H1 (cell line): ENCODE measurements at regions not wholly inside any gene's neighbourhood (a gene's known extent, or its start where the extent isn't known, plus 50 kb on each side); places are given as distances from the start of the nearest gene placed in this dataset.

Experiments
- CTCF ChIA-PET: fragments of 300-600 bp; sonication (Branson Sonifier 250); formaldehyde crosslinking; loops from one replicate; lab custom pipeline; 2021; ENCODE audit not compliant: partially characterized antibody; lab: Charles Lee
- POLR2A ChIA-PET: fragments of 300-600 bp; sonication (Branson Sonifier 250); formaldehyde crosslinking; loops from one replicate; lab custom pipeline; 2021; ENCODE audit warnings: inconsistent platforms; ENCODE audit not compliant: partially characterized antibody; lab: Charles Lee
- DNase-seq, 2 experiments: peaks; one replicate each; pipeline versions ENCODE4 v3.0.0 to v3.0.0-alpha.2; 2010 to 2022; ENCODE audit warnings: low spot score in 2 of 2, low read depth in 1 of 2, mixed read lengths in 1 of 2
- FAIRE-seq: peaks from 2 replicates; lab custom pipeline; 2011; peaks lifted over from hg19 to GRCh38; lab: Jason Lieb, UNC
- H2AFZ ChIP-seq: 2 replicates; pipeline ENCODE4 v1.8.1; 2012; ENCODE audit warnings: low read length, inconsistent platforms
- H2AK5ac ChIP-seq: 2 replicates; pipeline ENCODE4 v1.6.1; 2013; ENCODE audit warnings: low read depth, low read length
- H2BK120ac ChIP-seq: replicated peaks from 2 replicates; pipeline ENCODE3; 2013; ENCODE audit warnings: low read depth, low read length, inconsistent platforms
- H2BK12ac ChIP-seq: 2 replicates; pipeline ENCODE4 v1.6.1; 2013; ENCODE audit warnings: low read depth, low read length
- H2BK15ac ChIP-seq: 2 replicates; pipeline ENCODE4 v1.6.1; 2013; ENCODE audit warnings: low read length
- H2BK20ac ChIP-seq: 2 replicates; pipeline ENCODE4 v1.6.1; 2013; ENCODE audit warnings: low read length
- H2BK5ac ChIP-seq: 2 replicates; pipeline ENCODE4 v1.6.1; 2013; ENCODE audit warnings: low read depth, low read length
- H3K14ac ChIP-seq: 2 replicates; pipeline ENCODE4 v1.6.1; 2013; ENCODE audit warnings: inconsistent platforms; ENCODE audit not compliant: insufficient read length
- H3K18ac ChIP-seq: 2 replicates; pipeline ENCODE4 v1.6.1; 2013; ENCODE audit warnings: low read length; ENCODE audit errors: extremely low read depth
- H3K23ac ChIP-seq: 2 replicates; pipeline ENCODE4 v1.6.1; 2013; ENCODE audit warnings: inconsistent platforms; ENCODE audit not compliant: insufficient read length
- H3K23me2 ChIP-seq: 2 replicates; pipeline ENCODE4 v1.6.1; 2013; ENCODE audit warnings: low read depth, low read length
- H3K27ac ChIP-seq: 2 replicates; pipeline ENCODE4 v1.6.1; 2011; ENCODE audit warnings: low read depth, low read length, inconsistent platforms
- H3K27me3 ChIP-seq, 4 experiments: replicated peaks in 1 of 4; 1 replicate in 1 of 4; 2 replicates in 3 of 4; pipeline versions ENCODE4 v1.6.1 to v1.8.1; 2011 to 2013; ENCODE audit warnings: low read length in 3 of 4, mild to moderate bottlenecking in 3 of 4, inconsistent platforms in 2 of 4, mixed read lengths in 2 of 4, moderate library complexity in 1 of 4; ENCODE audit not compliant: control insufficient read depth in 3 of 4, insufficient read depth in 3 of 4; ENCODE audit errors: extremely low read depth in 1 of 4
- H3K36me3 ChIP-seq, 4 experiments: 2 replicates each; pipeline versions ENCODE4 v1.6.1 to v1.8.1; 2011 to 2013; ENCODE audit warnings: mild to moderate bottlenecking in 4 of 4, low read length in 3 of 4, moderate library complexity in 2 of 4, control low read depth in 1 of 4, inconsistent platforms in 1 of 4; ENCODE audit not compliant: insufficient read depth in 4 of 4, control insufficient read depth in 2 of 4
- H3K4ac ChIP-seq: replicated peaks from 2 replicates; pipeline ENCODE3; 2013; ENCODE audit warnings: low read length, low read depth, mixed read lengths, inconsistent platforms; ENCODE audit not compliant: insufficient read length
- H3K4me1 ChIP-seq, 4 experiments: replicated peaks in 1 of 4; 1 replicate in 1 of 4; 2 replicates in 3 of 4; pipeline versions ENCODE4 v1.6.1 to v1.8.1; 2011 to 2013; ENCODE audit warnings: low read length in 3 of 4, inconsistent platforms in 2 of 4, mixed read lengths in 1 of 4; ENCODE audit not compliant: insufficient read depth in 4 of 4, control insufficient read depth in 3 of 4
- H3K4me2 ChIP-seq, 2 experiments: 2 replicates each; pipeline versions ENCODE4 v1.6.1 to v1.8.1; 2011 to 2013; ENCODE audit warnings: low read depth in 2 of 2, low read length in 2 of 2, control low read depth in 1 of 2, inconsistent platforms in 1 of 2, mild to moderate bottlenecking in 1 of 2; ENCODE audit not compliant: insufficient read depth in 1 of 2
- H3K4me3 ChIP-seq, 4 experiments: fragments of 200-600, 300-600 bp in 1 of 4; sonication (generic), shearing (Covaris generic), sonication (Bioruptor Twin) in 1 of 4; 2 replicates each; pipeline versions ENCODE4 v1.5.1 to v1.8.1; 2011 to 2016; ENCODE audit warnings: low read length in 4 of 4, low read depth in 3 of 4, control low read depth in 2 of 4, inconsistent platforms in 2 of 4, mild to moderate bottlenecking in 2 of 4, mixed read lengths in 1 of 4, moderate library complexity in 1 of 4; ENCODE audit not compliant: insufficient read depth in 2 of 4; ENCODE audit errors: extremely low read depth in 1 of 4
- H3K56ac ChIP-seq: replicated peaks from 2 replicates; pipeline ENCODE3; 2013; ENCODE audit warnings: low read depth, mild to moderate bottlenecking, mixed read lengths, low read length, inconsistent platforms; ENCODE audit not compliant: insufficient read length
- H3K79me1 ChIP-seq: 2 replicates; pipeline ENCODE4 v1.6.1; 2013; ENCODE audit warnings: low read depth, low read length, control low read depth
- H3K79me2 ChIP-seq, 2 experiments: 2 replicates each; pipeline versions ENCODE4 v1.6.1 to v1.8.1; 2012 to 2013; ENCODE audit warnings: low read length in 2 of 2, mild to moderate bottlenecking in 2 of 2, inconsistent platforms in 1 of 2; ENCODE audit not compliant: insufficient read depth in 2 of 2, control insufficient read depth in 1 of 2
- H3K9ac ChIP-seq, 4 experiments: replicated peaks in 1 of 4; 1 replicate in 1 of 4; 2 replicates in 3 of 4; pipeline versions ENCODE4 v1.6.1 to v1.8.1; 2011 to 2013; ENCODE audit warnings: low read depth in 3 of 4, low read length in 3 of 4, control low read depth in 2 of 4, mild to moderate bottlenecking in 2 of 4, moderate library complexity in 2 of 4, inconsistent platforms in 1 of 4; ENCODE audit errors: extremely low read depth in 1 of 4
- H3K9me3 ChIP-seq, 2 experiments: 2 replicates each; pipeline versions ENCODE4 v1.6.1 to v1.8.1; 2012 to 2013; ENCODE audit warnings: mild to moderate bottlenecking in 2 of 2, moderate library complexity in 2 of 2, control low read depth in 1 of 2, inconsistent platforms in 1 of 2, low read depth in 1 of 2, low read length in 1 of 2, mixed read lengths in 1 of 2; ENCODE audit not compliant: insufficient read depth in 2 of 2
- H4K20me1 ChIP-seq, 2 experiments: replicated peaks in 1 of 2; 2 replicates each; pipeline versions ENCODE3 to v1.8.1; 2011 to 2013; ENCODE audit warnings: inconsistent platforms in 2 of 2, low read length in 2 of 2, mild to moderate bottlenecking in 1 of 2; ENCODE audit not compliant: insufficient read depth in 2 of 2, control insufficient read depth in 1 of 2
- H4K5ac ChIP-seq: 2 replicates; pipeline ENCODE4 v1.6.1; 2013; ENCODE audit warnings: low read length, low read depth, mixed read lengths, inconsistent platforms; ENCODE audit not compliant: insufficient read length
- H4K8ac ChIP-seq: 2 replicates; pipeline ENCODE4 v1.8.0; 2013; ENCODE audit warnings: mild to moderate bottlenecking, moderate library complexity, low read length, inconsistent platforms; ENCODE audit not compliant: insufficient read depth; ENCODE audit errors: extremely low read depth
- H4K91ac ChIP-seq: replicated peaks from 2 replicates; pipeline ENCODE3; 2013; ENCODE audit warnings: low read length, mixed read lengths, inconsistent platforms; ENCODE audit not compliant: insufficient read length
- BRCA1 ChIP-seq: IDR thresholded peaks from 2 replicates; pipeline ENCODE4 v1.6.1; 2012; ENCODE audit warnings: low read depth, low read length, improper control_type of control experiment
- CTBP2 ChIP-seq: IDR thresholded peaks from 2 replicates; pipeline ENCODE4 v1.7.0; 2011; ENCODE audit warnings: borderline replicate concordance, mild to moderate bottlenecking, moderate library complexity, mixed read lengths, low read length; ENCODE audit not compliant: insufficient read depth, insufficient read length
- EZH2 ChIP-seq: fragments of 200-600 bp; sonication (generic); IDR thresholded peaks from 2 replicates; pipeline ENCODE4 v1.7.1; 2012; ENCODE audit warnings: low read depth, mild to moderate bottlenecking, moderate library complexity, low read length, inconsistent platforms; ENCODE audit not compliant: severe bottlenecking
- JUN ChIP-seq: IDR thresholded peaks from 2 replicates; pipeline ENCODE4 v1.6.1; 2011; ENCODE audit warnings: low read depth, mild to moderate bottlenecking, improper control_type of control experiment, low read length
- NANOG ChIP-seq: IDR thresholded peaks from 2 replicates; pipeline ENCODE4 v1.6.1; 2011; ENCODE audit warnings: low read length, low read depth, mild to moderate bottlenecking, inconsistent platforms; ENCODE audit not compliant: insufficient read depth, poor library complexity, severe bottlenecking
- PHF8 ChIP-seq: fragments of 200-600 bp; sonication (generic); conservative IDR thresholded peaks from 2 replicates; pipeline ENCODE4 v1.7.1; 2012; ENCODE audit warnings: low read depth, mild to moderate bottlenecking, inconsistent platforms, low read length, moderate library complexity
- POLR2AphosphoS5 ChIP-seq: IDR thresholded peaks from 2 replicates; pipeline ENCODE4 v1.6.1; 2011; ENCODE audit warnings: low read depth, low read length
- RAD21 ChIP-seq, 2 experiments: IDR thresholded peaks in 1 of 2; conservative IDR thresholded peaks in 1 of 2; 2 replicates each; pipeline ENCODE4 v1.6.1; 2011; ENCODE audit warnings: low read depth in 2 of 2, low read length in 2 of 2, improper control_type of control experiment in 1 of 2, inconsistent platforms in 1 of 2, mild to moderate bottlenecking in 1 of 2, moderate library complexity in 1 of 2
- SP1 ChIP-seq: IDR thresholded peaks from 2 replicates; pipeline ENCODE4 v1.6.1; 2011; ENCODE audit warnings: low read depth, low read length
- SUZ12 ChIP-seq: fragments of 200-600 bp; sonication (generic); IDR thresholded peaks from 2 replicates; pipeline ENCODE4 v1.6.1; 2012; ENCODE audit warnings: mild to moderate bottlenecking, inconsistent platforms, low read length, moderate library complexity, mixed read lengths
- TBP ChIP-seq: IDR thresholded peaks from 2 replicates; pipeline ENCODE4 v1.6.1; 2011; ENCODE audit warnings: low read depth, low read length, improper control_type of control experiment
- TCF12 ChIP-seq: IDR thresholded peaks from 2 replicates; pipeline ENCODE4 v1.6.1; 2011; ENCODE audit warnings: low read depth, mild to moderate bottlenecking, low read length
- WGBS, 2 experiments: shearing (Covaris generic) in 1 of 2; methylation state at CpG; one replicate each; pipeline versions ENCODE4 v1.1.6 to v1.1.7; 2013 to 2015; ENCODE audit warnings: low lambda C conversion rate in 2 of 2, mixed read lengths in 2 of 2, inconsistent platforms in 1 of 2, low coverage in 1 of 2, missing lambda C conversion rate in 1 of 2; ENCODE audit not compliant: insufficient replicate concordance in 2 of 2, insufficient coverage in 1 of 2, insufficient read length in 1 of 2; ENCODE audit errors: extremely low coverage in 1 of 2, missing lambda C conversion rate in 1 of 2; 5-methylcytosine and 5-hydroxymethylcytosine counted together
- TF ChIP-seq, protein P1 (sequence below): IDR thresholded peaks from 2 replicates; pipeline ENCODE4 v1.6.1; 2011; ENCODE audit warnings: low read depth, mild to moderate bottlenecking, low read length; ENCODE audit not compliant: insufficient read depth

GRCh38 chr1:38296047-38296446 is 249.5 kb upstream of the POU3F1 start:
- no peak overlapping the region for H3K4me2 ChIP-seq
- no peak overlapping the region for H2AFZ ChIP-seq
- no peak overlapping the region for H2BK20ac ChIP-seq
- no peak overlapping the region for H3K14ac ChIP-seq
- DNase-seq (no peak), FAIRE-seq (no peak)
- no peak overlapping the region for H2BK15ac ChIP-seq
- no peak overlapping the region for H3K27ac ChIP-seq
- no peaks in the 10 kb centered on the region for H3K79me2 ChIP-seq
- WGBS, 2 experiments: 87% methylated on average over 10 of the region's 10 CpGs; no CpG with 5 or more reads in 1 of the 2 experiments
- no peak overlapping the region for H2BK5ac ChIP-seq
- H3K79me1 ChIP-seq: no peaks in the 10 kb centered on the region
- no peak overlapping the region for H2BK120ac ChIP-seq
- no peaks in the 10 kb centered on the region for H3K23me2 ChIP-seq
- POLR2A ChIA-PET: interaction anchor here (0.6 to 1.4 kb wide), 2 partner anchors 9 to 21 kb away, joined by 3 read pairs; no protein-coding TSS in a partner anchor
- no peak overlapping the region for H2BK12ac ChIP-seq
- H4K20me1 ChIP-seq: no peaks in the 10 kb centered on the region
- H3K56ac ChIP-seq: no peak overlapping the region
- H4K8ac ChIP-seq: no peak overlapping the region
- no peak overlapping the region for H3K23ac ChIP-seq
- no peak overlapping the region; a peak in 1 of 7 replicates for H3K9ac ChIP-seq
- no peak overlapping the region for H2AK5ac ChIP-seq
- no peak overlapping the region for H3K18ac ChIP-seq
- H3K4me3 ChIP-seq: no peak overlapping the region
- CTCF ChIA-PET: interaction anchor here (1.1 kb wide), 1 partner anchor 539 kb away, joined by 3 read pairs; no protein-coding TSS in a partner anchor
- 0 out of 4 replicates have a peak, but pooled peaks cover 0 to 3% of the 10 kb centered on the region in 2 experiments for H3K9me3 ChIP-seq
- no peak overlapping the region for H4K91ac ChIP-seq
- no peaks in the 10 kb centered on the region for H3K36me3 ChIP-seq
- no peak overlapping the region for H4K5ac ChIP-seq
- no peaks in the 10 kb centered on the region; a peak in 1 of 7 replicates for H3K27me3 ChIP-seq
- peaks cover 11 to 14% (median 12%) of the 10 kb centered on the region in 4 experiments for H3K4me1 ChIP-seq
- no peak overlapping the region for H3K4ac ChIP-seq
- TF ChIP-seq SP1 (no peak), TBP (no peak), POLR2AphosphoS5 (no peak), CTBP2 (no peak), NANOG (no peak), PHF8 (no peak), TCF12 (no peak), BRCA1 (no peak), RAD21 (IDR thresholded peaks at IDR 0.05 in 1 of 2, conservative IDR thresholded peaks at IDR 0.05 in 1 of 2; ENCODE audit: low read depth in 2 of 2, low read length in 2 of 2) (no peak), EZH2 (no peak), JUN (no peak), SUZ12 (no peak)
- TF ChIP-seq, protein P1, sequence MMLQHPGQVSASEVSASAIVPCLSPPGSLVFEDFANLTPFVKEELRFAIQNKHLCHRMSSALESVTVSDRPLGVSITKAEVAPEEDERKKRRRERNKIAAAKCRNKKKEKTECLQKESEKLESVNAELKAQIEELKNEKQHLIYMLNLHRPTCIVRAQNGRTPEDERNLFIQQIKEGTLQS: no peak
